SK-N-SH treated with all-trans-retinoic acid at 6 μM for 48 hours (cell line): ENCODE measurements at regions not wholly inside any gene's neighbourhood (a gene's known extent, or its start where the extent isn't known, plus 50 kb on each side); places are given as distances from the start of the nearest gene placed in this dataset.

Source experiments
- ATAC-seq: fragments of 200-7000 bp; cut with Tn5 transposase; 3 replicates; pipeline ENCODE4 v1.9.1; 2020; ENCODE audit warnings: mild to moderate bottlenecking, moderate library complexity
- ARNTL ChIP-seq: fragments of 450-650 bp; formaldehyde crosslinking; IDR thresholded peaks from 2 replicates; pipeline ENCODE4 v1.5.0; 2020; ENCODE audit warnings: low read depth, mild to moderate bottlenecking, moderate library complexity, borderline replicate concordance
- BACH2 ChIP-seq: fragments of 250-450 bp; sonication (Bioruptor Pico); IDR thresholded peaks from 2 replicates; pipeline ENCODE4 v1.9.0; 2021; ENCODE audit warnings: mild to moderate bottlenecking, borderline replicate concordance
- CSDC2 ChIP-seq: fragments of 250-450 bp; sonication (Bioruptor Pico); IDR thresholded peaks from 2 replicates; pipeline ENCODE4 v1.5.0; 2020; ENCODE audit warnings: mild to moderate bottlenecking, moderate library complexity
- ESRRG ChIP-seq: fragments of 250-450 bp; sonication (Bioruptor Pico); IDR thresholded peaks from 2 replicates; pipeline ENCODE4 v1.6.1; 2021; ENCODE audit warnings: mild to moderate bottlenecking
- ISL1 ChIP-seq: fragments of 250-450 bp; sonication (Bioruptor Pico); IDR thresholded peaks from 2 replicates; pipeline ENCODE4 v2.1.2; 2022; ENCODE audit warnings: mild to moderate bottlenecking, moderate library complexity
- OSR1 ChIP-seq: fragments of 250-450 bp; sonication (Bioruptor Pico); IDR thresholded peaks from 2 replicates; pipeline ENCODE4 v1.8.0; 2022; ENCODE audit warnings: moderate library complexity, mild to moderate bottlenecking, inconsistent platforms
- PATZ1 ChIP-seq: fragments of 250-450 bp; sonication (Bioruptor Pico); IDR thresholded peaks from 2 replicates; pipeline ENCODE4 v1.8.0; 2020; ENCODE audit warnings: mild to moderate bottlenecking, moderate library complexity, borderline replicate concordance
- PPARA ChIP-seq: fragments of 250-450 bp; sonication (Bioruptor Pico); IDR thresholded peaks from 2 replicates; pipeline ENCODE4 v1.5.0; 2020; ENCODE audit warnings: mild to moderate bottlenecking, borderline replicate concordance
- RARB ChIP-seq: fragments of 250-450 bp; sonication (Bioruptor Pico); IDR thresholded peaks from 2 replicates; pipeline ENCODE4 v1.8.0; 2021; ENCODE audit warnings: mild to moderate bottlenecking, moderate library complexity
- SNAI2 ChIP-seq: fragments of 250-450 bp; sonication (Bioruptor Pico); IDR thresholded peaks from 2 replicates; pipeline ENCODE4 v1.5.0; 2020; ENCODE audit warnings: mild to moderate bottlenecking, moderate library complexity
- TCF4 ChIP-seq: fragments of 250-450 bp; sonication (Bioruptor Pico); IDR thresholded peaks from 2 replicates; pipeline ENCODE4 v1.8.0; 2021; ENCODE audit warnings: mild to moderate bottlenecking, moderate library complexity, borderline replicate concordance
- TOX ChIP-seq: fragments of 250-450 bp; sonication (Bioruptor Pico); IDR thresholded peaks from 2 replicates; pipeline ENCODE4 v1.8.0; 2021; ENCODE audit warnings: mild to moderate bottlenecking, moderate library complexity, borderline replicate concordance
- TSHZ2 ChIP-seq: fragments of 250-450 bp; sonication (Bioruptor Pico); IDR thresholded peaks from 2 replicates; pipeline ENCODE4 v1.5.0; 2020; ENCODE audit warnings: mild to moderate bottlenecking, moderate library complexity
- ZC3H10 ChIP-seq: fragments of 250-450 bp; sonication (Bioruptor Pico); IDR thresholded peaks from 2 replicates; pipeline ENCODE4 v1.5.1; 2021; ENCODE audit warnings: mild to moderate bottlenecking, moderate library complexity
- ZFP30 ChIP-seq: fragments of 450-650 bp; formaldehyde crosslinking; IDR thresholded peaks from 2 replicates; pipeline ENCODE4 v1.5.0; 2022; ENCODE audit warnings: mild to moderate bottlenecking, moderate library complexity
- ZNF565 ChIP-seq: fragments of 450-650 bp; formaldehyde crosslinking; conservative IDR thresholded peaks from 2 replicates; pipeline ENCODE4 v1.5.0; 2020; ENCODE audit warnings: low read depth, mild to moderate bottlenecking, moderate library complexity
- ZNF70 ChIP-seq: fragments of 450-650 bp; formaldehyde crosslinking; IDR thresholded peaks from 2 replicates; pipeline ENCODE4 v1.5.0; 2020; ENCODE audit warnings: mild to moderate bottlenecking, moderate library complexity
- ZNF8 ChIP-seq: fragments of 450-650 bp; formaldehyde crosslinking; IDR thresholded peaks from 2 replicates; pipeline ENCODE4 v1.5.0; 2020; ENCODE audit warnings: mild to moderate bottlenecking, moderate library complexity
- TF ChIP-seq, protein P1 (sequence below): fragments of 250-450 bp; sonication (Bioruptor Pico); IDR thresholded peaks from 2 replicates; pipeline ENCODE4 v1.5.1; 2020; ENCODE audit warnings: low read depth, mild to moderate bottlenecking, moderate library complexity
- TF ChIP-seq, protein P2 (sequence below): fragments of 250-450 bp; sonication (Bioruptor Pico); IDR thresholded peaks from 2 replicates; pipeline ENCODE4 v1.8.0; 2021; ENCODE audit warnings: low read depth, mild to moderate bottlenecking, moderate library complexity, borderline replicate concordance

DNA sequence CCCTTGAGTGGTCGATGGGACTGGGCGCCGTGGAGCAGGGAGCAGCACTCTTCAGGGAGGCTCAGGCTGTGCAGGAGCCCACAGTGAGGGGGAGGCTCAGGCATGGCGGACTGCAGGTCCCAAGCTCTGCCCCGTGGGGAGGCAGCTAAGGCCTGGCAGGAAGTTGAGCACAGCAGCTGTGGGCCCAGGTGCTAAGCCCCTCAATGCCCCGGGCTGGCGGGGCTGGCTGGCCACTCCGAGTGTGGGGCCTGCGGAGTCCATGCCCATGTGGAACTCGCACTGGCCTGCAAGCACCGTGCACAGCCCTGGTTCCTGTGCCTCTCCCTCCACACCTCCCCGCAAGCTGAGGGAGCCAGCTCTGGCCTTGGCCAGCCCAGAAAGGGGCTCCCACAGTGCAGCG lies 948.4 kb upstream of the EYS start (continued):
- TF ChIP-seq PATZ1 (CRISPR knock-in tag) (no peak), ZNF8 (no peak)

- TF ChIP-seq PATZ1 (CRISPR knock-in tag) (no peak), ZNF70 (no peak), ZNF8 (no peak), BACH2 (CRISPR knock-in tag) (no peak), ESRRG (CRISPR knock-in tag) (no peak), ZC3H10 (CRISPR knock-in tag) (no peak), SNAI2 (CRISPR knock-in tag) (no peak), RARB (CRISPR knock-in tag) (no peak), ZNF565 (CRISPR knock-in tag) (no peak)
- TF ChIP-seq, protein P1, sequence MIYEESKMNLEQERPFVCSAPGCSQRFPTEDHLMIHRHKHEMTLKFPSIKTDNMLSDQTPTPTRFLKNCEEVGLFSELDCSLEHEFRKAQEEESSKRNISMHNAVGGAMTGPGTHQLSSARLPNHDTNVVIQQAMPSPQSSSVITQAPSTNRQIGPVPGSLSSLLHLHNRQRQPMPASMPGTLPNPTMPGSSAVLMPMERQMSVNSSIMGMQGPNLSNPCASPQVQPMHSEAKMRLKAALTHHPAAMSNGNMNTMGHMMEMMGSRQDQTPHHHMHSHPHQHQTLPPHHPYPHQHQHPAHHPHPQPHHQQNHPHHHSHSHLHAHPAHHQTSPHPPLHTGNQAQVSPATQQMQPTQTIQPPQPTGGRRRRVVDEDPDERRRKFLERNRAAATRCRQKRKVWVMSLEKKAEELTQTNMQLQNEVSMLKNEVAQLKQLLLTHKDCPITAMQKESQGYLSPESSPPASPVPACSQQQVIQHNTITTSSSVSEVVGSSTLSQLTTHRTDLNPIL (CRISPR knock-in tag) = no peak
- ATAC-seq = no peak
Observed at GRCh38 chr6:66638518-66638917, 931.5 kb upstream of the EYS start.

DNA sequence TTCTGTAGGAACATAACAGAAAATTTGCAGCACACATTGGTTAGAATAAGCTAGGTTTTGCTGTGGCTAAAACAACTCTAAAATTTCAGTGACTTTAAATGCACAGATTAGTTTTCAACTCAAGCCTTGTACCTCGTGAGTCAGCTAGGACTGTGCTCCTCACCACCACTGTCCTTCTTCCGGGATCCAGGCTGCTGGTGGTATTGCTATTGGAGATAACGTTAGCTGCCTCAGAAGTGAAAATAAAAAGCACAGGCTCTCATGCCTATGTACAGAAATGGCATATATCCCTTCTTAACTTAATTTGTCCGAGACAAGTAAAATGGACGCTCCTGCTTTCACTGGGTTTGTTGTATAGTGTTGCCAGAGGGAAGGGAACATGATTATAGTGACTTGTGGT lies 931.1 kb upstream of the EYS start:
- ATAC-seq = no peak
- TF ChIP-seq ZNF8 = no peak
- no peak for TF ChIP-seq PPARA
- TF ChIP-seq, protein P1 (CRISPR knock-in tag) = no peak
- TF ChIP-seq TCF4 (CRISPR knock-in tag) = no peak
- TF ChIP-seq ESRRG (CRISPR knock-in tag) = no peak
- no peak for TF ChIP-seq BACH2 (CRISPR knock-in tag)
- no peak for TF ChIP-seq CSDC2 (CRISPR knock-in tag)
- no peak for TF ChIP-seq PATZ1 (CRISPR knock-in tag)
- no peak for TF ChIP-seq TOX (CRISPR knock-in tag)
- TF ChIP-seq ZNF565 (CRISPR knock-in tag) = no peak
- no peak for TF ChIP-seq ARNTL (CRISPR knock-in tag)
- no peak for TF ChIP-seq TSHZ2 (CRISPR knock-in tag)
- no peak for TF ChIP-seq RARB (CRISPR knock-in tag)
- no peak for TF ChIP-seq SNAI2 (CRISPR knock-in tag)
- TF ChIP-seq, protein P2, sequence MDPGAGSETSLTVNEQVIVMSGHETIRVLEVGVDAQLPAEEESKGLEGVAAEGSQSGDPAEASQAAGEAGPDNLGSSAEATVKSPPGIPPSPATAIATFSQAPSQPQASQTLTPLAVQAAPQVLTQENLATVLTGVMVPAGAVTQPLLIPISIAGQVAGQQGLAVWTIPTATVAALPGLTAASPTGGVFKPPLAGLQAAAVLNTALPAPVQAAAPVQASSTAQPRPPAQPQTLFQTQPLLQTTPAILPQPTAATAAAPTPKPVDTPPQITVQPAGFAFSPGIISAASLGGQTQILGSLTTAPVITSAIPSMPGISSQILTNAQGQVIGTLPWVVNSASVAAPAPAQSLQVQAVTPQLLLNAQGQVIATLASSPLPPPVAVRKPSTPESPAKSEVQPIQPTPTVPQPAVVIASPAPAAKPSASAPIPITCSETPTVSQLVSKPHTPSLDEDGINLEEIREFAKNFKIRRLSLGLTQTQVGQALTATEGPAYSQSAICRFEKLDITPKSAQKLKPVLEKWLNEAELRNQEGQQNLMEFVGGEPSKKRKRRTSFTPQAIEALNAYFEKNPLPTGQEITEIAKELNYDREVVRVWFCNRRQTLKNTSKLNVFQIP (CRISPR knock-in tag) = no peak
- TF ChIP-seq ZC3H10 (CRISPR knock-in tag) = no peak
- no peak for TF ChIP-seq ZFP30 (CRISPR knock-in tag)
- no peak for TF ChIP-seq ISL1
- TF ChIP-seq OSR1 = no peak
- TF ChIP-seq, all 23 proteins: peak for 0
